ENCODE measurements at regions not wholly inside any gene's neighbourhood (a gene's known extent, or its start where the extent isn't known, plus 50 kb on each side); places are given as distances from the start of the nearest gene placed in this dataset.

DNA sequence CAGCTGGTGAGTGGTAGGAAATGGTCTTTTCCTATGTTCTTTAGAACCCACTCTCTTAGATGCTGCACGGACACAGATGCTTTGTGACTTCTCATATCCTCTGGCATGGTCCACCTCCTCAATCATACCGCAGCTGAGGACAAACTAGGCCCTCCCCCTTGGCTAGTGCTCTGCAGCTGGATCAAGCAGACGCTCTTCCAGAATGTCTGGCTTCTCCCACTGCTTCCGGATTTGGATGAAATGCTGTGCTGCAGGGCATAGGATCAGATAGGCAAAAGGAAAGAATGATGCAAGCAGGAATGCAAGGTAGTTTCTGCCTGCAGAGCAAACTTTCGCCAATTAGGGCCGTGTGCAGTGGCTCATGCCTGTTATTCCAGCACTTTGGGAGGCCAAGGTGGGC, 75.7 kb upstream of the SLC4A7 start:
- TF ChIP-seq CHD2 (IDR thresholded peaks at IDR 0.05; ENCODE audit: low read length, partially characterized antibody) = peak; percentile 12
- TF ChIP-seq, protein P1, sequence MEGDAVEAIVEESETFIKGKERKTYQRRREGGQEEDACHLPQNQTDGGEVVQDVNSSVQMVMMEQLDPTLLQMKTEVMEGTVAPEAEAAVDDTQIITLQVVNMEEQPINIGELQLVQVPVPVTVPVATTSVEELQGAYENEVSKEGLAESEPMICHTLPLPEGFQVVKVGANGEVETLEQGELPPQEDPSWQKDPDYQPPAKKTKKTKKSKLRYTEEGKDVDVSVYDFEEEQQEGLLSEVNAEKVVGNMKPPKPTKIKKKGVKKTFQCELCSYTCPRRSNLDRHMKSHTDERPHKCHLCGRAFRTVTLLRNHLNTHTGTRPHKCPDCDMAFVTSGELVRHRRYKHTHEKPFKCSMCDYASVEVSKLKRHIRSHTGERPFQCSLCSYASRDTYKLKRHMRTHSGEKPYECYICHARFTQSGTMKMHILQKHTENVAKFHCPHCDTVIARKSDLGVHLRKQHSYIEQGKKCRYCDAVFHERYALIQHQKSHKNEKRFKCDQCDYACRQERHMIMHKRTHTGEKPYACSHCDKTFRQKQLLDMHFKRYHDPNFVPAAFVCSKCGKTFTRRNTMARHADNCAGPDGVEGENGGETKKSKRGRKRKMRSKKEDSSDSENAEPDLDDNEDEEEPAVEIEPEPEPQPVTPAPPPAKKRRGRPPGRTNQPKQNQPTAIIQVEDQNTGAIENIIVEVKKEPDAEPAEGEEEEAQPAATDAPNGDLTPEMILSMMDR (IDR thresholded peaks at IDR 0.05) = no peak
- TF ChIP-seq GATA2 (CRISPR knock-in tag; IDR thresholded peaks at IDR 0.05) = 0 out of 2 replicates have a peak, but pooled peaks have one; percentile 18
